Activated T-cell treated with anti-CD3 and anti-CD28 coated beads for 48 hours (primary cell): ENCODE measurements at regions not wholly inside any gene's neighbourhood (a gene's known extent, or its start where the extent isn't known, plus 50 kb on each side); places are given as distances from the start of the nearest gene placed in this dataset.

ENCODE experiments used
- DNase-seq: peaks from one replicate; pipeline ENCODE4 v3.0.0-alpha.2; 2020; ENCODE audit warnings: low read depth

DNA sequence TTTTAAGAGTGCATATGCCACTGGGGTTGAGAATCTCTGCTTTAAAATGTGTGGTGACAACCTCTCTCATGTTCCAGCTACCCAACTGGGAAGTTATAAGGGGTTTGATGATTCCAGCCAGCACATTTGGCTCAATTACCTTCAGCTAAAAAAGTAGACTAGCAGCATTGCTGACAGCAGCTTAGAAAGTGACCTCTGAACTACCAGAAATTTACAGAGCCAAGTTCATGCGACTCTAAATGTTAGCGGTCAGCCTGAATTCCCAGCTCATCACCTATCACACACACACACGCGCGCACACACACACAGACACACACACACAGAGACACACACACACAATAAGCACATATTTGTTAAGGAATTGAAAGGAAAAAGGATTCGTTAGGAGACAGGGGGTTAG is 377.5 kb downstream of the TMEM167A start:
- DNase-seq: no peak

DNA sequence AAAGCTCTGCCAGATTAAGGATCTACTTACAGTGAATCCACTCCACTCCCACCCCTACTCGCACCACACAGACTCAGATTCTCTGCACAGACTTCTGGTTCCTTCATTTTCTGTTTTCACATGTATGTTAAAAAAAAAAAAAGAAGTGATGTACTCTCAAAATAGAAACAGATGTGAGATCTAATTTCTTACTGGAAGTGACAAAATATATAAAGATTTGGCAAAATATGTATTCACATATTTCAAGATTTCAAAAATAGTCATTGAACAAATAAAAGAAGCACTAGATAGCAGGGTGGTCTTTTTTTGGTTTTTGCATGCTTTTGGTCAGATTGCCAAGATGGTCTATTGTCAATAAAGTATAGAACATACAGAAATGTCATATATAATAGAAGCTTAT is 379.2 kb downstream of the TMEM167A start:
- DNase-seq: no peak

DNA sequence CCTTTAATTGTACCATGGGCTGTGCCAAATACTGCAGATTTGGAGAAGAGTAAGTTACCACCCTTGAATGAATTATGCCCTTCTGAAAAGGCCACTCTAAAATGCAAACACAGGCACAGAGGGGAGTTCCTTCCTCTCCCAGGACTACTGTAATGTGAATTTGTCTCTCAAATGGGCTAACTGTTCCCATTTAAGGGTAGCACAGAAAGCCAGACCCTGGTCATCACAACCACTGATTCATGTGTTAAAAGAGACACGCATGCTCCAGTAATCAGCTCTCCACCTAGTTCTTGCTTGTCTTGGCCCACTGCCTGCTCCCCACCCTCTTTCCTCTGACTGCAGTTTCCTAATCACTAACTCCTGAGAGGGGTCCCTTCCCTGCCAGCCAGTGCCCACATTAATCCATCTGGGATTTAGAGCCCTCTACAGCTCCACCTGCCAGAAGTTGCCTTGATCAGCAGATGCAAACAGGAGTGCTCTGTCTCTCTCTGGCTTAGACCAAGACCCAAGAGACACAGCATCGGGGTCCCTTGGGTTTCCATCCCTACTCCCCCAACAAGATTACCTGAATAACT is 382.4 kb downstream of the TMEM167A start:
- no peak for DNase-seq

GRCh38 chr5:82692826-82693225 is 384.4 kb downstream of the TMEM167A start:
- DNase-seq: no peak

- no peak for DNase-seq
These were observed 392.5 kb downstream of the TMEM167A start for GRCh38 chr5:82684659-82685058.

DNA sequence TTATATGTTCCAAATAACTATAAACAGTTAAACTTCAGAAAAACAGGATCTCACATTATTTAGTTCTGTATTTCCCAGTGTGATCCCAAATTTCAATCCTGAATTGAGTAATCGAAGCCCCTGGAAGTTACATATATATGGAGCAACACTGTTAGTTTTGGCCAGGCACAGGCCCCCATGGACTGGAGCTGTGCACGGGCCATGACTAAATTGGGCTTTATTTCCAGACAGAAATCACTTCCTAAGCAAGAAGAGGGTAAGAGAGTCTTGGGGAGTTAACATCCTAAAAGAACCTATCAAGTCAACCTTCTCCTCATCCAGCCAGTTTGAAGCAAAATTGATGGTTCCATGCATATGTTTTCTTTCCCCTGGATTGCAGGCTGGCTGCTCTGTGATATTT is 393.0 kb downstream of the TMEM167A start:
- no peak for DNase-seq

DNA sequence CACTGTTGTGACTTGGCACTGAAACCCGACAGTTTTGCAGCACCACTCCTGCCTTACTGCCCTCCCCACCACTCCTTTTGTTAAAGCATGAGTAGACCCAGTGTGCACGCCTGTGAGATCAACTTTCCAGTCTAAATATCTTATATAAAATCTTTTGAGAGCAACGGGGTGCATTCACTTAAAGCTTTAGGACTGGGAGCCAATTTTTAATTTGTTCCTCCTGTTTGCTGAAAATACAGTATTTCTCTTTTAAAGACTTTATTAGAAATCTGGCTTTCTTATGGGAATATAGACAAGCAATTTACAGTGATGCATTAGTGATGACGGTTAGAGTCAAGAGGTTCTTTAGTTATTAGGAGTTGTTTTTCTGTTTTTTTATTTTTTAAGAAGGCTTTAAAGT is 397.5 kb downstream of the TMEM167A start:
- DNase-seq: no peak

DNA sequence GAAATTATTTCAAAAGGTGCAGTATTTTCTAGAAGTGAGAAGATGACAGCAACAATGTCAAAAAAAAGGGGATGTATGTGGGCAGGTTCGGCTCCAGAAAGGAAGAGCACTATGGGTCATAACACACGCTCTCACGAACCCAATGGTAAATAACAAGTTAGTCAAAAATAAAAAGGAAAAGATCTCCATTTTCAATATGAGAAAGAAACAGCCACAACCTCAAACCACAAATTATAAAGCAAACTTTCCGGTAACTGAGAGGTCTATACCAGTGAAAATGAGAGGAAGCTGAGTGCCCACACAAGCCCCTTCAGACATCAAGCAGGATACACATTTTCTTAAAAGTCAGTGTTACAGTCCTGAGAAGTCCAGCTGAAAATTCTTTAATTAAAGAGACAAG is 398.5 kb upstream of the RPS23 start:
- no peak for DNase-seq

GRCh38 chr5:82674671-82675070 is 396.5 kb upstream of the RPS23 start:
- no peak for DNase-seq

- no peak for DNase-seq
These were observed 395.1 kb upstream of the RPS23 start for GRCh38 chr5:82673057-82673809.

- no peak for DNase-seq
These were observed 392.5 kb upstream of the RPS23 start for GRCh38 chr5:82670692-82671091.

DNA sequence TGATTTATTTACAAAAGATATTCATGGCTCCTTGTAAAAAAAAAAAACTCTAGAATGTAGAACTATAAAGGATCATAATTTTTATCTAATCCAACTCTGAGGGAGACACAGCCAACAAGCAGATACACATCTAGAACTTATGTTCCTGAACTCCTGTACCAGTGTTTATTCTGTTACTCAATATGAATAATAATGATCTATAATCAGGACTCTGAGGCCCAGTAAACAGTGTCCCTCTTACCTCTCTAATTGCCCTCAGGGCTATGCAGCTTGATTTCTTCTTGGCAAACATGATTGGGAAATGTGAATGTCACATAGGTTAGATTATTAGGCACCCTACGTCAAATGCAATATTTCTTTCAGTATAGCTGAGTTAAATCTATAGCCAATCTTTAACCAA is 391.6 kb upstream of the RPS23 start:
- DNase-seq: no peak

GRCh38 chr5:82666312-82666711 is 388.2 kb upstream of the RPS23 start:
- no peak for DNase-seq

- no peak for DNase-seq
These were observed 386.6 kb upstream of the RPS23 start for GRCh38 chr5:82664732-82665131.

- no peak for DNase-seq
These were observed 385.1 kb upstream of the RPS23 start for GRCh38 chr5:82663225-82663624.

DNA sequence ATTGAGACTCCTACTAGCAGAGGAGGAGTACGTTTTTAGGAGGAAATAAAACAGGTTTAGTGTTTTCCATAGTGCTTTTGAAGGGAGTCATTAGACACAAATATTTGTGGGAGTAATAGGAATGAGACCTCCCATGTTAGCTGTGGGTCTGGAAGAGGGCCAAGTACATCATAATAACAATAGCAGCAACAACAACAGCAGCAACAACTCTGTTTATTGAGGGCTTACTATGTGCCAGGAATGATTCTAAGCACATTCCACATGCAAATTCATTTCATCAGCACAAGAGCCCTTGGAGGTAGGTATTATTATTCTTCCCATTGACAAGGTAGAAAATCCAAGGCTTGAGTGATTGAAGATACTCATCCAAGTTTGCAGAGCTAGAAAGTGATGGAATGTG is 384.2 kb upstream of the RPS23 start:
- no peak for DNase-seq

DNA sequence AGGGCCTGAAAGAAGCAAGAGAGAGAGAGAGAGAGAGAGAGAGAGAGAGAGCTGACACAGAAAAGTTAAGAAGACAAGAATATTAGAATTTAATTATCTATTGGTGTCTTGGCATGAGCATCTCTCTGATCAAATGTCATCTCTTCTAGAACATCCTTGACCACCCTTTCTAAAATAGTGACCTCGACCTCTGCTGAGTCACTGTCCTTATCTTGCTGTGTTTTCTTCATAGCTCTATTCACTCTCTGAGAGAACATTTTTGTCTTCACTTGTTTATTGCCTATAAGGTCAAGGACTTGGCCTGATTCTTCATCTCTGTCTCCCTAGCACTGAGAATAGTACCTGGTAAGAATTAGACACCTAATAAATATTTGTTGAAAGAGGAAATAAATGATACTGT is 383.8 kb upstream of the RPS23 start:
- no peak for DNase-seq

GRCh38 chr5:82661462-82661861 is 383.3 kb upstream of the RPS23 start:
- no peak for DNase-seq

DNA sequence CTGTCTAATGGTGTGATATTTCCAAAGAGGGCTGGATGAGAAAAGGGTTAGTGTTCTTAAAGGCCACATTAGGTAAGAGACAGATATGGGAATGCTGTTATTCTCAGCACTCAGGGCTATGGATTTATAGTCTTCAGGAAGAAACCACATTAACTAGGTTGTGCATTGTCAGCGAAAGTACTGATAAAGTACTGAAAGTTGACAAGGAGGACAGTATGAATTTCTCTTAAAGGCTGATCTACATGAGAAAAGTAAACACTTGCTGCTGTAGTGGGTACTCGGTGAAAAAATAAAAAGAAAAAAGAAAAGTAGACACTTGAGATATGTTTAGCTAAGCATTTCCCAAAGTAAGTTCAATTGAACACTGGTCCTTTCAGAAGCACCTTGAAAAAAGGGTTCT is 381.0 kb upstream of the RPS23 start:
- DNase-seq: no peak

- DNase-seq: no peak
These were observed 379.0 kb upstream of the RPS23 start for GRCh38 chr5:82657033-82657699.

DNA sequence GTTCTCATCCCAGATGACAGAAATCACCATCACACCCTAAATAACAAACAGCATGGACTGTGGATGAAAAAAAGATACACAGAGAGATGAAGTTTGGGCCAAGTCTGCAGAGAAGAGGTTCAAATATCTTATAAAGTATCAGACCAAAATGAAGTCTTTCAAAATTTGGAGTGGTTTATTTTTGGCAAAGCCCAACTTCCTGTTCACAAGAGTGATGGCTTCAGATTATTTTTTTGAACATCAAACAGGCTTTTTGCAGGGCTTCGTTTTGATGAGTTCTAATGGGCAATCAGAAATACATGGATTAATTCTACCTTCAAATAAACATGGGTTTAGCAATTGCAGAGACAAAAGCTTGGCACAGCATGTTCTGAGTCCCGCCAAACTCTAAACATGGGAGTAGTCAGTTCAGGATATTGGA is 378.2 kb upstream of the RPS23 start:
- no peak for DNase-seq

DNA sequence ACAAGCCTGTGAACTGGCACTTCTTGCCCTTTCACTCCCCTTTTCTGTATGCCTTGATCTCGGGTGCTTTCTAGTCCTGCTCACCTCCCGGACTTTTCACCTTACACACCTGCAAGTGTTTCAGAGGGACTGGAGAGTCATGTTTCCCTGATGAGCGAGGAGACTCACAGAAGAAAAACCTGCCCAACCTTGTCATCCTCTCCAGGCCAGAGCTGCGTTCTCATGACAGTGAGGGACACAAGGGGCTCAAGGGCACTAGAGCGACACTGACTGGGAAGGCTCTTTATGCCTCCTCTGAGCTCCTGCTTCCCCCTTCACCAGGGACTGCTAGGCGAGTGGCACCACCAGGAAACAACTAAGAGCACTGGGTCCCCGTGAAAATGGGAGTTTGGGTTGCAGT is 376.9 kb upstream of the RPS23 start:
- DNase-seq: no peak

GRCh38 chr5:82649943-82650342 is 371.8 kb upstream of the RPS23 start:
- no peak for DNase-seq

DNA sequence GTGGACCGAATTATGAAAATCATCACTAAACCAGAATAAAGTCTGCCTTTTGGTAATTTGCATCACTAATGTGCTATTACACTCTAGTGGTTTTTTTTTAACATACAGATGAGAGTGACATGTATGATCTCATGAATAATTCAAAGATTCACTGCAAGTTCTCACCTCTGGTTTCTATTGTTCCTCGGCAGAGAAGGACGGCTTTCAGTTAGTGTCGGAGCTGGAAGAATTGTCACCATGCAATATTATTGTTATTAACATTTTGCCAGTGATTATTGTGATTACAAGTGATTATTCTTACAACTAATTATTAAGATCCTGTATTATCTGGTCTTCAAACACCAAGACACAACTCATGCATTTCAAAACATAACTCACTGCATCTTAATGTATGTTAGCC is 366.6 kb upstream of the RPS23 start:
- DNase-seq: no peak
